NT2/D1 (cell line): ENCODE measurements at regions not wholly inside any gene's neighbourhood (a gene's known extent, or its start where the extent isn't known, plus 50 kb on each side); places are given as distances from the start of the nearest gene placed in this dataset.

Source experiments
- SUZ12 ChIP-seq: IDR thresholded peaks from 2 replicates; pipeline ENCODE4 v1.6.1; 2011; ENCODE audit not compliant: insufficient read length, insufficient read depth; ENCODE audit errors: extremely low read depth
- YY1 ChIP-seq: IDR thresholded peaks from 2 replicates; pipeline ENCODE4 v1.6.1; 2011; ENCODE audit not compliant: insufficient read length, insufficient read depth

DNA sequence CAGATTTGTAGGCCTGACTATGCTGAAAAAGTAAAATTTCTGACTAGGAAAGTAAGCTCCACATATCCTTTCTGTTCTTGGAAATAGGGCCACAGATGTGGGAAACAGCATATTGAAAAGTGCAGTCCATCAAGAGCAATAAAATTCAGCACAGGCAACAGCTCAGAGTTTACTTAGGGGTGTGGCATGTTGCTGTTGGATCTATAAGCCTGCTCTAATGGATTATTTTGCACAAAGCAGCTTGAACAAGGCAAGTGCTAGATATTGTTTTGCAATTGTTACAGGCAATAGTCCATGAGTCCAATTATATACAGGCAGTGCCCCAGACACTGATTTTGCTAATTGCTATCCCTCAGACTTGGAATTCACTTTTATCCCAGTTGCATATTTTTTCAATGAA lies 289.8 kb upstream of the SNX7 start:
- no peak for TF ChIP-seq YY1
- no peak for TF ChIP-seq SUZ12
